Gastroesophageal sphincter (tissue), 4 donors: ENCODE measurements at regions not wholly inside any gene's neighbourhood (a gene's known extent, or its start where the extent isn't known, plus 50 kb on each side); places are given as distances from the start of the nearest gene placed in this dataset.

Experiments
- ATAC-seq: fragments of 150-250 bp; one replicate; pipeline ENCODE4 v1.9.1; 2016; ENCODE audit warnings: mild to moderate bottlenecking, moderate library complexity
- H3K27ac ChIP-seq, 4 donors: fragments of 200-600 bp; sonication (generic) in 3 of 4; 1 replicate in 3 of 4; 2 replicates in 1 of 4; pipeline ENCODE4 v1.5.1; 2016 to 2019
- H3K27me3 ChIP-seq: fragments of 200-600 bp; sonication (generic); one replicate; pipeline ENCODE4 v1.5.1; 2019
- H3K36me3 ChIP-seq, 2 donors: fragments of 200-600 bp; sonication (generic); one replicate each; pipeline ENCODE4 v1.5.1; 2019; ENCODE audit warnings: control low read depth in 1 of 2
- H3K4me1 ChIP-seq, 3 donors: fragments of 200-600 bp; sonication (generic); 1 replicate in 2 of 3; 2 replicates in 1 of 3; pipeline ENCODE4 v1.5.1; 2016 to 2019; ENCODE audit warnings: control low read depth in 2 of 3
- H3K4me3 ChIP-seq, 2 donors: fragments of 200-600 bp; sonication (generic); one replicate each; pipeline ENCODE4 v1.5.1; 2019; ENCODE audit warnings: mild to moderate bottlenecking in 1 of 2, moderate library complexity in 1 of 2
- H3K9me3 ChIP-seq, 3 donors: fragments of 200-600 bp; sonication (generic); one replicate each; pipeline ENCODE4 v1.5.1; 2017 to 2019; ENCODE audit warnings: control low read depth in 2 of 3
- CTCF ChIP-seq, 4 experiments: fragments of 200-600 bp in 2 of 4; fragments of 450-650 bp in 2 of 4; sonication (generic) in 1 of 4; IDR thresholded peaks; one replicate each; pipeline ENCODE4 v1.5.1; 2017 to 2019; ENCODE audit warnings: antibody characterized with exemption in 4 of 4, mild to moderate bottlenecking in 2 of 4, moderate library complexity in 2 of 4
- EP300 ChIP-seq: sonication (generic); formaldehyde crosslinking; IDR thresholded peaks from one replicate; pipeline ENCODE4 v1.6.1; 2017; ENCODE audit warnings: antibody characterized with exemption, mild to moderate bottlenecking
- POLR2A ChIP-seq, 2 donors: fragments of 450-650 bp; IDR thresholded peaks; one replicate each; pipeline ENCODE4 v1.6.1; 2017; ENCODE audit warnings: antibody characterized with exemption in 2 of 2, mild to moderate bottlenecking in 2 of 2, moderate library complexity in 1 of 2
- POLR2AphosphoS5 ChIP-seq: sonication (generic); formaldehyde crosslinking; IDR thresholded peaks from one replicate; pipeline ENCODE4 v1.6.1; 2017; ENCODE audit warnings: antibody characterized with exemption
- WGBS, 2 donors: methylation state at CpG; one replicate each; pipeline ENCODE4 v1.1.5; 2018; ENCODE audit warnings: low coverage in 1 of 2; 5-methylcytosine and 5-hydroxymethylcytosine counted together

DNA sequence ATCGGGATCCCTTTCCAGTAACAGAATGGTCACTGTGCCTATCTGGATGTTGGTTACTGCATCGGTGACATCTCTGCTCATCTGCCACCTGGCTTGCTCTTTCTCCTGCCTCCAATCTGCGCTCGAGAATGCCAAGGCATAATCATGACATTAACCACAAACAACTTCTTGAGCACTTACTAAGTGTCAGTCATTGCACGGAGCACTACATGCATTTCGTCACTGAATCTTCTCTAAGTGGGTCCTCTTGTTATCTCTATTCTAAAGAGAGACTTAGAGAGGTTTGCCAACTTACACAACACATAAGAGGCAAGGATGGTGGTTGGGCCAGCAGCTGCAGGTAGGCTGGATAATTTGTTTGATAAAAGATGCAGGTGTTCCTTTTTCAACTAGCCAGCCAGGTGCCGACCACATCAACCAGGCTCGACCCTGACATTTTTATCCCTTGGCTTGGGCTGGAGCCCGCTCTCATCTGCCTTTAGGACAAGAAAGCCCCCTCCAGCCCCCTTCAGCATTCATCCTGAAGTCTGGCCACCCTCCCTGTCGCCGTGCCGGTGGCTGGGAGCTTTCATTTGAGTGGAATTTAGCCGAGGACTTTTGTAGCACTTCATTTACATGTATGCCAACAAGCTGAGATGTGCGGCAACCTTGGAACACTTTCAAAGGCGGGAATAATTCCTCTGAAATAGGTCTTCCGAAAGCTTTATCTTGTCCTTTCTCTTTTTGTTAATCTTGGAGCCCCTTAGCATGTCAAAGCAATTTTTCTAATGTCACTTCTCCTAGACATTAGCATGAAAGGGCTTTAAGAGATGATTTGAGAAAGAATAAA lies 89.3 kb upstream of the NKD1 start:
- 45 to 83% methylated on average over 5 to 16 of the region's 16 CpGs for WGBS, 2 donors
- no peak overlapping the region for H3K27ac ChIP-seq
- TF ChIP-seq POLR2AphosphoS5 (no peak), CTCF (IDR thresholded peaks at IDR 0.05) (no peak)

DNA sequence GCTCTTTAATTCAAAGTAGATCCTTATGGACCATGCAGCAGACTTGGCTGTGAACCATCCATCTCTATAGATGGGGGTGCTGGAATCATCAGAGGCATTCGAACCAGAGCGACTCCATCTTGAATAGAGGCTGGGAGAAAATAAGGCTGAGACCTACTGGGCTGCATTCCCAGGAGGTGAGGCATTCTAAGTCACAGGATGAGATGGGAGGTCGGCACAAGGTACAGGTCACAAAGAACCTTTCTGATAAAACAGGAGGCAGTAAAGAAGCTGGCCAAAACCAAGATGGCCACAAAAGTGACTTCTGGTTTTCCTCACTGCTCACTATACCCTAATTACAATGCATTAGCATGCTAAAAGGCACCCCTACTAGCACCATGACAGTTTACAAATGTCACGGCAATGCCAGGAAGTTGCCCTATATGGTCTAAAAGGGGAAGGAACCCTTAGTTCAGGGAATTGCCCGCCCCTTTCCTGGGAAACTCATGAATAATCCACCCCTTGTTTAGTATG lies 89.2 kb upstream of the BRD7 start:
- H3K27ac ChIP-seq, result no peak overlapping the region
- peaks cover 16% of the 10 kb centered on the region for H3K27me3 ChIP-seq
- ATAC-seq, result no peak
- 70 to 82% methylated on average over 2 to 5 of the region's 5 CpGs for WGBS, 2 donors
- H3K4me3 ChIP-seq, result no peak overlapping the region
- TF ChIP-seq POLR2A (IDR thresholded peaks at IDR 0.05), result no peak
- no peak for TF ChIP-seq EP300
- no peak for TF ChIP-seq POLR2AphosphoS5
- no peak for TF ChIP-seq CTCF (IDR thresholded peaks at IDR 0.05)
- no peaks in the 10 kb centered on the region for H3K4me1 ChIP-seq
- no peaks in the 10 kb centered on the region for H3K9me3 ChIP-seq
- no peaks in the 10 kb centered on the region for H3K36me3 ChIP-seq

More for the DNA sequence above, 89.3 kb upstream of the NKD1 start:
- Histone ChIP-seq H3K4me1 (no peaks in the 10 kb centered on the region), H3K36me3 (no peaks in the 10 kb centered on the region), H3K4me3 (no peak overlapping the region), H3K27me3 (peaks cover 16% of the 10 kb centered on the region), H3K9me3 (no peaks in the 10 kb centered on the region)
- ATAC-seq, result no peak

DNA sequence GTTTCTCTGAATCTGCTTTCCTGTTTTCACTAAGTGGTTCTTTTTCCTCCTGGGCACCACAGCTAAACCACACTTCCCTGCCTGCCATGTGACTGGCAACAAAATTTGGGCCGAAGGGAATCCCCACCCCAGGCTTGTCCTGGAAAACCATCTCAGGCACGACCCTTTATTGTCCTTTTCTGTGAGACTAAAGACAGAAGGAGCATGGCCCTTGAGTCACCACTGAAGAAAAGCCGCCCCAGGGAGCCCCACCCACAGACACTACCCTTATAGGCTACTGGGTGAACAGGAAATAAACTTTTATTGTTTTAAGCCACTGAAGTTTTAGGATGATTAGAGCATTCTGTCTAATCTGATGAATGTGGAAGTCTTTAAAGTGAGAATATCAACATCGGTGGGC lies 88.6 kb upstream of the BRD7 start:
- Histone ChIP-seq H3K4me1 (no peaks in the 10 kb centered on the region), H3K27ac (no peak overlapping the region), H3K9me3 (no peaks in the 10 kb centered on the region), H3K36me3 (no peaks in the 10 kb centered on the region), H3K4me3 (no peak overlapping the region), H3K27me3 (peaks cover 16% of the 10 kb centered on the region)
- WGBS, 2 donors, result 44 to 50% methylated on average over 3 of the region's 4 CpGs
- TF ChIP-seq POLR2AphosphoS5, result no peak
- TF ChIP-seq CTCF (IDR thresholded peaks at IDR 0.05), result no peak
- no peak for TF ChIP-seq EP300
- no peak for TF ChIP-seq POLR2A (IDR thresholded peaks at IDR 0.05)
- no peak for ATAC-seq

- Histone ChIP-seq H3K27me3 (no peaks in the 10 kb centered on the region), H3K9me3 (no peaks in the 10 kb centered on the region), H3K36me3 (no peaks in the 10 kb centered on the region), H3K27ac (no peak overlapping the region), H3K4me1 (no peaks in the 10 kb centered on the region), H3K4me3 (no peak overlapping the region)
- no peak for ATAC-seq
- WGBS, 2 donors, result 51 to 92% methylated on average over 5 to 6 of the region's 7 CpGs
- no peak for TF ChIP-seq EP300
- TF ChIP-seq POLR2AphosphoS5, result no peak
- no peak for TF ChIP-seq POLR2A (IDR thresholded peaks at IDR 0.05)
Measured at GRCh38 chr16:50455288-50455845, 86.6 kb upstream of the BRD7 start.

- 100% methylated on average over 2 to 4 of the region's 7 CpGs for WGBS, 2 donors
Measured at GRCh38 chr16:50453446-50453845, 84.7 kb upstream of the BRD7 start.

More at GRCh38 chr16:50453446-50453845, 84.7 kb upstream of the BRD7 start:
- ATAC-seq, result no peak
- H3K36me3 ChIP-seq, result no peaks in the 10 kb centered on the region
- TF ChIP-seq POLR2AphosphoS5 (no peak), CTCF (IDR thresholded peaks at IDR 0.05) (no peak), POLR2A (IDR thresholded peaks at IDR 0.05) (no peak), EP300 (no peak)
- no peak overlapping the region for H3K27ac ChIP-seq
- peaks cover 5% of the 10 kb centered on the region for H3K27me3 ChIP-seq
- no peaks in the 10 kb centered on the region for H3K9me3 ChIP-seq
- H3K4me3 ChIP-seq, result no peak overlapping the region
- H3K4me1 ChIP-seq, result no peaks in the 10 kb centered on the region
